Skeletal muscle cell (primary cell): ENCODE measurements at regions not wholly inside any gene's neighbourhood (a gene's known extent, or its start where the extent isn't known, plus 50 kb on each side); places are given as distances from the start of the nearest gene placed in this dataset.

Source experiments
- DNase-seq: peaks from one replicate; pipeline ENCODE4 v3.0.0-alpha.2; 2010; ENCODE audit warnings: low read depth
- H3K4me3 ChIP-seq: 2 replicates; pipeline ENCODE4 v1.5.1; 2011; ENCODE audit warnings: low read depth, mild to moderate bottlenecking, control low read depth, low read length, moderate library complexity

DNA sequence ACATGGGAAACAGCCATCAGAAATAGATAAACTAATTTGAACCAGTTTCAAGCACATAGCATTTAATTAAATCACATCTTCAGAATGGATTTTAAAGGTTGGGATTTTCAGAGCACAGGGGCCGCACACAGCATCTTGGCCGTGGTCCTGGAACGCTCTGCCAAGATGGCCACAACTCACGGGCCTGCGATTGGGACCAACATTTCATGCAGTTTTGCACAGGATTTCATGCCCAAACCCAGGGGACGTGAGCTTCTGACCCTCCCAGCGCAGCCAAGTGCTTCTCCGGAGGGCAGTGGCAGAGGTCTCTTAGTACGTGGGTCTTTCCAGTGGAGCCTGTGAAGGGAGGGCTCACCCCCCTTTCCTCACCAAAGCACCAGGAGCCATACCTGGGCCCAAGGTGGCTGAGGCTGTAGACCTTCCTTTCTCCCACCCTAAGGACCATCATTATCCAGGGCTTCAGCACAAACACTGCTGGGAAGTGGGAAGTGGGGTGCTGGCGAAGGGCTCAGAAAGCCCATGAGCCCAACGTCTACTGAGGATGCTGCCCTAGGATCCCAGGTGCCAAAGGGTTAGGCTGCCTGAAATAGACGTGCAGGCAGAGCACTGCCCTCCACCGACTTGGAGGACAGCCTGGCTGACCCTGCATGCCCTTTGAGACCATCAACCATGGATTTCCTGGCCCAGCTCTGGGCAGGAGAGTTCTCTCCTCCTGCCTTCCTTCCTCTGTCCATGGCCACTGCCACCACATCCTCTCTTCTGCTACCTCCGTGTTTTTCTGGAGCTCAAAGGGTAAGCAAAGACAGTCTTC lies 611.2 kb upstream of the MGMT start:
- no peak for DNase-seq
- H3K4me3 ChIP-seq: no peak overlapping the region

DNA sequence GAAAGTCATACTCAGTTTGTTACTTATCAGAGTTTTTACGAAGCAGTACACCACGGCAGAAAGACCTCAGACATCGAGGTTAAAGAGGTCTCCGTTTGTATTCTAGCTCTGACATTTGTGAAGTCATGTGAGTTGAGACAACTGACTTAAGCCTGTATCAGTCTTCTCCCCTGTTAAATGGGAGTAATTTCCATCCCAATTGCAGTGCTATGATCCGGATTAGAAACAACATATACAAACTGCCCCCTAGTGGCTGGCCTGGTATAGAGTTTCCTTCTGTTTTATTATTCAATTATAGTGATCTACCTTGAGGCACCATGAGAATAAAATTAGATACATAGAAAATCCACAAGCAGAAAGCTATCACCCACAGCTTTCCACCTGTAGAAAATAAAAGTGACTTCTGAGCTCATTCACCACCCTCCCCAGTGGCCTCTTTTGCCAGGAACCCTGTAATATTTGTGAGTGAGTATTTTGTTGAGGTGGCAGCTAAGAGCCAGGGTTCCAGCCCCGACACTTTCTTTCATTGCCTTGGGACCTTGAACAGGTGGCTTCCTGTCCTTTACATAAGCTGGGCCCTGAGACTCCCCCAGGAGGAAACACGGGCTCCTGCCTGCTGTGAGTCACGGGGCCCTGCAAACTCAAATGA lies 607.2 kb upstream of the MGMT start:
- DNase-seq: no peak

DNA sequence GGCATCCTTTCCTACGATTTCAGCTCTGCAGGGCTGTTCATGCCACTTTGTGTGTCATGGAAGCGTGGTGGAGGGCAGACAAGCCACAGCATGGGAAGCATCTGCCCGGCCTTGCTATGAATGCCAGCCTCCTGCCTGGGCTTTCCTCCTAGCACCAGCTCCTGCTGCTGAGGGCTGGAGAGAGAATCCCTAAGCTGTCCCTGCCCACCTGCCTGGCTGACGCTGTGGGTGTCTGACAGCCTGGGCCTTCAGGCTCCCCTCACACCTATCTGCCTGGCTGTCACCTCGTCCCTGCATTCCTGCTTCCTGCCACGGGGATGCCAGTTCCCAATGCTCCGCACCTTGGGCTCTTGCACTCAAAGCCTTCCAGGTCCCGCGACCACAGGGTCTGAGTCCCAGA lies 606.5 kb upstream of the MGMT start:
- DNase-seq: no peak
- H3K4me3 ChIP-seq: no peak overlapping the region

More for the DNA sequence above, 607.2 kb upstream of the MGMT start:
- H3K4me3 ChIP-seq: no peak overlapping the region

DNA sequence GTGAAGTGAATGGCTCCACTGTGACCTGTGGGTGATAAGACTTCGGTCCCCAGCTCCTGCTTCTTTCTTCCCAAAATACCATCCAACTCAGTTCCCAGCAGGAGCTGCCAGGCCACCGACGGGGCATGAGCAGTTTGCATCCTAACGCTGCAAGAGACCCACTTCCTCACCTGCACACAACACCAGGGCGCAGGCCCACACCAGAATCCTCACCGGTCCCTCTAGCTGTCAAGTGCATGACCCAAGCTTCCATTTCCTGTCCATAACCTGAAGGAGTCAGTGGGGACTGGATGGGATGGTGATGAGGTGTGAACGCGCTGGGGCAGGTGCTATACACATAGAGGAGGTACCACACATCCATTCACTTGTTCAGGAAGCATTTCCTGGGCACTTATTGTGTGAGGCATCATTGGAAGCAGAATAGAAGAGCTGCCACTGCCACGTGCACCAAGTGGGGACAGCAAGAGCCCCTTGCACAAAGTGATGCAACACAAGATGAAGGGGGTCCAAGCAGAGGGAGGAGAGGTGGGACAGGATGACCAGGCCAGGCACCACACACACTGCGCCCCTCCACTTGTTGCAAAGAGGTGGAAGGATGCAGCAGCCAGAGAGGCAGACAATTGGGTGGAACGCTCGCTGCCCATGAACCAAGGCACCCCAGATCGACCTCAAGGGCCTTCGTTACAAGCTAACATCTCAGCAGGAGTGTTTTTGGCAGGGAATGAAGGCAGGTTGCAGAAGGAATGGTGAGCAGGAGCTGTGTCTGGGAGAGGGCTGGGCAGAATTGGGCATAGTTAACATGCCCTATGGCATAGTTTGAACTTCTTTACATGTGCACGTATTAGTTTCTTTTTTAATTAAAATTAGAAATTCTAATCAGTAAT lies 605.8 kb upstream of the MGMT start:
- no peak for DNase-seq
- H3K4me3 ChIP-seq: no peak overlapping the region

DNA sequence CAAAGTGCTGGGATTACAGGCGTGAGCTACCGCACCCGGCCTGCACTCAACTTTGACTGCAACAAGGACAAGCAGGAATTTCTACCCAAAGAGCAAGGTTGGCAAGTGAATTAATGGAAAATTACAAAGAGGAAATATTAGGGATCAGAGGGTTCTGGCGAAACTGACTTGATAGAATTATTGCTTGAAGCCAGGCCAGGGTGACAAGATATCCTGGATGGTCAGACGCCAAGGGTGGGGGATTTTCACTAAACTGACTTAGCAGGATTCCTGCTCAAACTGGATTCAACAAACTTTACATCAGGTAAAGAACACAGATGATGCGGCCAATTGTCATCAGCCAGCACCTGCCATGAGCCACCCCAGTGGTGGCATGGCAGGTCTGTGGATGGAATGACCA lies 603.6 kb upstream of the MGMT start:
- H3K4me3 ChIP-seq: no peak overlapping the region
- no peak for DNase-seq

DNA sequence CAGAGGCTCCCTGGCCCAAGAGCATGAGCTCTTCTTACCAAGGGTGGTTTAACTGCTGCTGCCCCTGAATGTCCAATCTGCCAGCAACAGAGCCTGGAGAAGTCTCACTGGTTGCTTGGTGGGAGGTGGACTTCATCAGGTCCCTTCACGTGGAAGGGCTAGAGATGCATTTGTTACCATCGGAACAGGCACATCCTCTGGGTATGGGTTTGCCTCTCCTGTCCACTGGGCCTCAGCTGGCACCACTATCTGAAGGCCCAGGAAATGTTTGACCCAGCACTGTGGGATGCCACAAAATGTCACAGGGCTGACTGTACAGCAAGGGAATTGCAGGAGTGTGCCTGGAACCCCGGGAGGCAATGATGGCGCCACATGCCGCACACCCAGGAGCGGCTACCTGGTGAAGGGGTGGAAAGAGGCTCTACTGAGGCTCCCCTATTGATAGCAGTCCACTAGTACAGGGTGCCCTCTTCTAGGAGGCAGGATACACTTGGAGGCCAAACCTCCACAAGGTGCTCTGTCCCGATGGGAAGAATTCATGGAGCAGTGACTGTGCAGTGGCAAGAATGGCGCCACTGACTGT lies 603.1 kb upstream of the MGMT start:
- DNase-seq: no peak
- no peak overlapping the region for H3K4me3 ChIP-seq

DNA sequence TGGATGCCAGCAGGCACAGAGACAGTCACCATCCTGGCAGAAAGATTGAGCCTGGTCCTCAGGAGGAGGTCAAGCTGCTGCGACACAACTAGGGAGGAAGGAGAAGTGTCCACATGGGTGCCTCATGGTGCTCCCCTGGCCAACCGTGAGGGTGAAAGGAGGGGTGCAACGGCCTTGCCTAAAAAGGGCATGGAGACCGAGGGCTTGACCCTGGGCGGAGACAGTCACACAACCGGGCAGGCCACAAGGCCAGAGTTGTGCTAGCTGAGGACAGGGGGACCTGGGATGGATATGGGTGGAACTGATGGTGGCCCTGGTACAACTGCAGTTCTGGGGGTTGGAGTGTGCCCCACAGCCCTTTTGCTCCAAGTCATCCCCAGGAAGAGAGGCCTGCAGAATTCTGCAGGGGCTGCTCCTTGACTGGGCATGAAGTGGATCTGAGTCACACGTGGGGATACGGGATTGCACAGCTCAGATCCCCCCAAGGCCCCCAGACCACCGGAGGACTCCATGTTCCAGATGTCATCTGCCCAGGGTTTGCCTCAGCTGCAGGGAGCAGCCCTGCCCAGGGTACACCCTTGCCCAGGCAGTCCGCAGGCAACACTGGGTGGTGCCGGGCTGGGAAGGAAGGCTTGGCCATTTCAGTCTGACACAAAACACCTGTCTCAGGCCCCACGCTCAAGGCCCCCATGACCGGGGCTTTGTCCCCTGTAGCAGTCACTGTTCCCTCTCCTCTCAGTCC lies 602.3 kb upstream of the MGMT start:
- H3K4me3 ChIP-seq: no peak overlapping the region
- DNase-seq: no peak

DNA sequence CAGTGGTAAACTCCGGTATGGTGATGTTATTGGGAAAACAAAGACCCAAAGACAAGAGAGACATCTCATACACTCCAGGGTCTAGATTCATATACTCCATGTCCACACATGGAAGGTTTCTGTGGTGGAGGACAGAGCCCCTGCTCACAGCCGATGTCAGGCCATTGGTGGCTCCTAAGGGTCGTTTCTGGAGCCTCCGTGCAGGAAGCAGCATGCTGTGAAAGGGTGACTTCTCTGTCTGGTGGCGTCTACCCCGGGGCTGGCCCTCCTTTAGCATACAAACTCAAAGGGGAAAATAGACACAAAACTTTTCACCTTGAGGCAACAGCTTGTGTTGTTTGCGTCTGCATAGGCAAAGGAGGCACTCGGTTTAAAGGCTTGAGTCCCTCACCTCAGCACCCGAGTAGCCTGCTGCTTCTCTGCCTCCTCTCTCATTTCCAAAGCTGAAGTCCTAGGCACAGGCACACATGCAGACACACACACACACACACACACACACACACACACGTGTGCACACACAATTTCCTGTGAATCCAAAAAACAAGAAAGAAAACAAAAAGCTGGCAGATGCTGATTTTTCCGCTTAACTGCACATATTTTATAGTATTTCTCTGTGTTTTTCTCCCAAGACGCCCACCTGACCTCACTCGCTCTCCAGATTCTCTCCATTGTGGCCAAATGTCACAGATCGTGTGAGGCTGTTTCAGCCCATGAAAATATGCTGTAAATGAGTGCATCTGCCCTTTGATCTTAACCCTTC lies 601.4 kb upstream of the MGMT start:
- H3K4me3 ChIP-seq: no peak overlapping the region
- no peak for DNase-seq

DNA sequence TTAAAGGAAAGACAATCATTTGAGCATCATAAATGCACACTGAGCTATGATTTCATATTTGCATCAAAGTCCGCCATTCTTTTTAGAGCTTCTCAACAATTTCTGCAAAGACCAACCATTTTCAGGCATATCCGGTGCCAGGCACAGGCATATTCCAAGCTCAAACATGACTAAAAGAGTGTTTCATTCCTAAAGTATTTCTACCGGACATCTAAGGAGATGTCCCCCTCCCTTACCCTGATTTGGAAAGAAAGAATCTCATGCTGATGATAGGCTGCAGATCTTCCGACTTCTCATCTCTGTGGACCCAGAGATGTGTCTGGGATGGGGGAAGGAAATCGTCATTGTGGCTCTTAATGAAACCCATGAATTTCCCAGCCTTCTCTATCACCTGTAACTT lies 600.5 kb upstream of the MGMT start:
- H3K4me3 ChIP-seq: no peak overlapping the region
- no peak for DNase-seq

DNA sequence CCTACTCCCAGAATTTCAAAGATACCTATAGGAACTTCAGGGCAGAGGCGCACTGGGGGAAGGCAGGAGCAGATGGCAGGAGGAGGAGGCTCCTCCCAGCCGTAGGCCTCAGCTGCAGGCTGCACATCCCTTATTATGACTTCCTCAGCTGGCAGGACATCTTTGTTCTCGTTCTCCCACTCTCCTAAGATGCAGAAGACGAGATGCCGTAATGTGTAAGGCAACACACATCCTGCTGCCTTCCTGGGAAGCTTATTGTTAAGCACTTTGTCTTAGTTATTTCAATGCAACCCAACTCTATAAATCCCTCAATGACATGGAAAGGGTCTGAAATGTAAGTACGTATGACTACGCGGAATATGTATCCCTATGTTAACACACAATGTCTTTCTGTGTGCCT lies 599.8 kb upstream of the MGMT start:
- no peak for DNase-seq
- H3K4me3 ChIP-seq: no peak overlapping the region

DNA sequence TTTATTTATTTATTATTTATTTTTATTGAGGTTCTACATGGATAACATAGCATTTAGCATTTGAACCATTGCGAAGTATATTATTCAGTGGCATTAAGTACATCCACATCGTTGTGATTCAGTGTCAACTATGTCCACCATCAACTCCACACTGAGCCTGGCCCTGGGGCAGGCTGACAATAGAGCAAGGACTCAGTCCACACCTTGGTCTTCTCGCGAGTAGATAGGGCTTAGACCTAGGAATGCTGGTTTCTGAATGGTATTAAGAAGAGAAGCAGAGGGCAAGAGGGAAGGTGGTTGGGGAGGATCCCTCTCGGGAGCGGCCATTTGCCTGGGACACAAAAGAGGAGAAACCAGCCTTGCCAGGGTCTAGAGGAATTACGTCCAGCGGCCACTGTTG lies 599.2 kb upstream of the MGMT start:
- DNase-seq: no peak
- H3K4me3 ChIP-seq: no peak overlapping the region

DNA sequence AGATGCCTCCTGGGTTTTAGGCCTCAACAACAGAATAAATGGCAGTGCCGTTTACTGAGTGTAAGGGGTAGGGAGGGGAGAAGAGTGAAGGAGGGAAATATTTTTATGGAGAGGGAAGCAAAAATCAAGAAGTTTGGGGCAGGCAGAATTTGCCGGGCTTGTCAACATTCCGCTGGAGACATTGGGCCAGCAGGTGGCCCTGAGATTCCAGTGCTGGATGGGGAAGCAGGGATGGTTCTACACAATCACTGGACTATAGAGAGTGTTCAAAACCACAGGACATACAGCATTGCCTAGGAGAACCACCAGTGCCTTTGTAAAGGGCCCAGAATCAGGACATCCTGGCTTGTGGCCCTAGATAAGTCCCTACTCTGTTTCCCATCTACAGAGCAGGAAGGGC lies 598.6 kb upstream of the MGMT start:
- no peak overlapping the region for H3K4me3 ChIP-seq
- DNase-seq: no peak

DNA sequence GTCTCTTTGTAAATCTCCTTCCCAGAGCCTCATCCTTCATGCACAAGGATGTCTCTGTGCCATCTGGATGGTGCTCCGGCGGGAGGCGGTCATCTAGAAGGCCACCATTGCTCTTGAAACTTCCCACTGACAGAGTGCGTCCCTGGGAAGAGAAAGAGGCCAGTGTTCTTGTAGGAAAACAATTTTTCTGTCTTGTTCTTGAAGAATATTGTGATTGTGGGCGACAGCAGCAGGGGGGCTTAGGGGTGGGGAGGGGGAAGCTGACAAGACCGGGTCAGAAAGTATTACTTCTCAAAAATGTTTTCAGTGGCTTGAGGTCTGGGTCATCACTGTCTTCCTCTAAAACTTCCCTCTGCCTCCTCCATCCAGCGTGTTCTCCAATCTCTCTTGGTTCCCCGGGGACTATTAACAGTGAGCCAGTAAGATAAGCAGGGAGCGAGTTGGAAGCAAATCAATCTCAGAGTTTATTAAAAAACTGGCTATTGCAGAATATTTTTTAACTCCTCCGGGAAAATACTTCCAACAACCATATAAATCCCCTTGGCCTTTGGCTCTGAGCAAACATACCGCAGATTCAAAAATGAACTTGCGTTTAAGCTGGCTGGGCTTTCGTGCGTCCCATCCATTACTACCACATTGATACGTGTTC lies 597.8 kb upstream of the MGMT start:
- no peak for DNase-seq
- H3K4me3 ChIP-seq: no peak overlapping the region

DNA sequence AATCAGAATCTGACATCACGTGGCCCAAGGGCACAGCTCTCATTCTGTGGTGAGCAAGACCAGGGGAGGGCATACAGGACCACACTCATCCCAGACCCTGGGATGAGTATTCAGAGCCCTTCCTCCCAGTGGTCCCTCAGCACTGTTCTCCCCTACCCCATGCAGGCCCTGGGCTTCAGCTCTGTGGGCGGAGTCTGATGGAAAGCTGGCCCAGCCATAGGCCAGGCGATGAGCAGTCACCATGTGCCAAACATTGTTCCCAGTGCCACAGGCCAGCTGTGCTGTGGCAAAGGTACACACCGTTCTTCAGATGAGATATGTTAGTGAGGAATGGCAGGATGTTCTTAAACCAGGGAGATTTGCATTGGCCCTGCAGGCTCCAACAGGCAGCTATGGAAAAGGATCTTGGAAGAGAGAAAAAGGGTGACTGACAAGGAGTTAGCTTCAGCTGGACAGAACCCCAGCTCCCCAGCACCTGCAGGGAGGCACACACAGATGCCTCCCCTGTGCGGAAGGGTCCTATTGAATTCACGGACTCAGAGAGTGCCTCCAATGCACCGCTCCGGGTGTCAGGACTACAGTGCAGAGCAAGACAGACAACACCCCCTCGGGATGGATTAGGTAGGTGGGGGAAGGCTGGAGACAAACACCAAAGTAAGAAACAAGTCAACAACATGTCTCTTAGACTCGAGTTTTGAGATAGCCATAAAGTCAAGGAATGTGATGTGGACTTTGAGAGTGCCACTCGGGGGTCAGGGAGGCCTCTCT lies 596.0 kb upstream of the MGMT start:
- no peak overlapping the region for H3K4me3 ChIP-seq
- DNase-seq: no peak

DNA sequence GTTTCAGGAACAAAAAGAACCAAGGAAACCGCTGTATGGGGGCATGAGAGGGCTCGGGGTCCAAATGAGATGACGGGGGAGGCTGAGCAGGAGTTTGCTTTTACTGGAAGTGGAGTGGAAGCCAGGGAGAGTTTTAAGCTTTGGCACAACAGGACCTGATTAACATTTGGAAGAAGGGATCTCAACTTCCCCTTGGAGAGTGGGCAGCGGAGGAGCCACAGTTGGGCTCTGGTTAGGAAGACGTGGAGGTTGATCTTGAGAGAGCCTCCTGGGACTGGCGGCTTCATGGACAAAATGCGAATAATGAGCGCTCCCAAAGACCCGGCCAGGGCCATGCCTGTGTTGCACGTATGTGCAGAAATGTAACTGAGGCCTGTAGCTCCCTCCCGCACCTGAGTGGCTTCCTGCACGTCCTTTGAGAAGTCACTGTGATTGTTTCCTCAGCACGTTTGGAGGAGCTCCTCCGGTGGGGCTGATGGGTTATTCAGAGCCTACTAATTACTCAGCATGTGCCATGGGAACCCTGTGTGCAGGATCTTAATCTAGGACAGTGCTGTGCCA lies 595.3 kb upstream of the MGMT start:
- H3K4me3 ChIP-seq: no peak overlapping the region
- DNase-seq: no peak

DNA sequence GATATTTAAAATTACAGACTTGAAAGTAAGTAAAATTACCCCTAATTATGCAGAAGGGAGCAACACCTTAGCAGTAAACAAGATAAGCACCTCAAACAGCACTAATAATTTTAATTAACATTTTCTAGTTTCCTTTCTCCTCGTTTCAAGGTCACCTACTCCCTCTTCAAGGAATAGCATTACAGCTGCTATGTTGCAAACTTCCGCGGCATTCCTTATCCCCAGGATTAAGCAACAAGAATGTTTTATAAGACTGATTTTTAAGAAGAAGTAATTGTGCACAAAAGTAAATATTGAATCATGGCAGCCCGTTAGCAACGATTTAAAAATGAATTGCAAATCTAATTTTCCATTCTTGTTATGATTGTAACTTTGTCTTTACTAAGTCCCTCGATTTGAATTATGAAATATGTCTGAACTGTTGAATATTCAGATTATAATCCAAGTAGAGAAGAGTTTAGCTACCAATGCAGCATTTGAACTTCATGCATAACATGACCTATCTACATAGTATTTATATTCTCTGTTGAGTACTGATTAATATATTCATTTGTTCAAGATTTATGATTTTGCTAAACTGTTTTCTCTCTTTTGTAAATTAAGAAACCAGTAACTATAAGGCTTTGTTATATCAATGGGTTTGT lies 593.5 kb upstream of the MGMT start:
- no peak overlapping the region for H3K4me3 ChIP-seq
- DNase-seq: no peak

DNA sequence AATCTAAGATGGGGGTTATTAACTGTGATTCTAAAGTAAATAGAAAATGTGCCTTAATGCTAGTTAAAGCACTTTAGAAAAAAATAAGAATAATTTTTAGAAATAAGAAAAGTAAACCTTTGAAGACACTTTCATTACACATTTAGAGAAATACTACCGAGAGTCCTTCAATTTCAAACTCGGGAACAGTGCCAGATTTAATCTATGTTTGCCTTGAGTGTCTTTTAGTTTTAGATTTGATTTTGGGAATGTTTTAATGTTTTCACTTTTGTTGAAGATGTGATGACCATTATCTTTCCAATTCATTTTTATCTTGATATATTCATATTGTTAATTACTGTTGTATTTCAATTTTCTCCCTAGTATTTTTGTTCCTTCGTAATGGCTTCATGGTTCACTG lies 592.7 kb upstream of the MGMT start:
- no peak for DNase-seq
- no peak overlapping the region for H3K4me3 ChIP-seq
